ENCODE measurements at regions not wholly inside any gene's neighbourhood (a gene's known extent, or its start where the extent isn't known, plus 50 kb on each side); places are given as distances from the start of the nearest gene placed in this dataset.

DNA sequence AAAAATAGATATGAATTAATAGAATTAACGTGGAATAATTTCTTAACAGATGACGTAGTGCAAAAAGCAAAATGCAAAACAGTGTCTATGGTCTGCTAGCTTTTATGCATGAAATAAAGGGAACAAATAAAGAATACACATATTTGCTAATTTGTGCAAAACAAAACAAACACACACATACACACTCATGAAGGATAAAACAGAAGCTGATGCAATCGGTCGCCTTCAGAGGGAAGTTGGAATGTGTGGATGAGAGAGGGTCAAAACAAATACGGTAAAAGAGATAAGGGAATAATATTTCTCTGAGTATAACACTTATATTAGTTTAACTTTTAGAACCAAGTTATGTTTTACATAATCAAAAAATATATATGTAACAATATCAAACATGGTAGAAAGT is 1160.9 kb upstream of the PCDH9 start:
- Histone ChIP-seq H3K27me3 (no peaks in the 10 kb centered on the region), H3K4me3 (ENCODE audit: low read depth, low read length) (no peak overlapping the region), H3K4me1 (peaks cover 11% of the 10 kb centered on the region), H3K36me3 (no peaks in the 10 kb centered on the region), H3K9me3 (no peaks in the 10 kb centered on the region)
- TF ChIP-seq, protein P1, sequence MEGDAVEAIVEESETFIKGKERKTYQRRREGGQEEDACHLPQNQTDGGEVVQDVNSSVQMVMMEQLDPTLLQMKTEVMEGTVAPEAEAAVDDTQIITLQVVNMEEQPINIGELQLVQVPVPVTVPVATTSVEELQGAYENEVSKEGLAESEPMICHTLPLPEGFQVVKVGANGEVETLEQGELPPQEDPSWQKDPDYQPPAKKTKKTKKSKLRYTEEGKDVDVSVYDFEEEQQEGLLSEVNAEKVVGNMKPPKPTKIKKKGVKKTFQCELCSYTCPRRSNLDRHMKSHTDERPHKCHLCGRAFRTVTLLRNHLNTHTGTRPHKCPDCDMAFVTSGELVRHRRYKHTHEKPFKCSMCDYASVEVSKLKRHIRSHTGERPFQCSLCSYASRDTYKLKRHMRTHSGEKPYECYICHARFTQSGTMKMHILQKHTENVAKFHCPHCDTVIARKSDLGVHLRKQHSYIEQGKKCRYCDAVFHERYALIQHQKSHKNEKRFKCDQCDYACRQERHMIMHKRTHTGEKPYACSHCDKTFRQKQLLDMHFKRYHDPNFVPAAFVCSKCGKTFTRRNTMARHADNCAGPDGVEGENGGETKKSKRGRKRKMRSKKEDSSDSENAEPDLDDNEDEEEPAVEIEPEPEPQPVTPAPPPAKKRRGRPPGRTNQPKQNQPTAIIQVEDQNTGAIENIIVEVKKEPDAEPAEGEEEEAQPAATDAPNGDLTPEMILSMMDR (IDR thresholded peaks at IDR 0.05; ENCODE audit: low read depth, low read length), result no peak
- no peak for DNase-seq

DNA sequence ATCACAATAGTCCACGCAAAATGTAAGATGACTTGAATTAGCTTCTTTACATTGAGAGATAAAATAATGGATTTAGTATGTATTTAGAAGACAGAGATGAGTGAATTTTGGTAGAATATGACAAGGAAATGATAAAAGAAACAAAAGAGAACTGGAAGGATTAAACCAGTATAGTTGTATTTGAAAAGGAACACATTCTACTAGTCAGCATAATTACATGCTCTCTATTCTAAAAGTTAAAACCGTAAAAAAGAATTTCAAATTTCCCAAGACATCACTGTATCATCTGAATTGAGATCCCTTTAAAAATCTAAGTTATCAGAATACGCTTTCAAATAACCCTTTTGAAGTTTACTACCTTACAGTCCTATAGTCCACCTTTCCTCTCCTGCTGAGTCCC is 1156.7 kb upstream of the PCDH9 start:
- DNase-seq, result no peak
- Histone ChIP-seq H3K4me1 (no peaks in the 10 kb centered on the region), H3K36me3 (no peaks in the 10 kb centered on the region), H3K9me3 (no peaks in the 10 kb centered on the region), H3K4me3 (ENCODE audit: low read depth, low read length) (no peak overlapping the region), H3K27me3 (no peaks in the 10 kb centered on the region)
- TF ChIP-seq, protein P1 (IDR thresholded peaks at IDR 0.05; ENCODE audit: low read depth, low read length), result no peak

DNA sequence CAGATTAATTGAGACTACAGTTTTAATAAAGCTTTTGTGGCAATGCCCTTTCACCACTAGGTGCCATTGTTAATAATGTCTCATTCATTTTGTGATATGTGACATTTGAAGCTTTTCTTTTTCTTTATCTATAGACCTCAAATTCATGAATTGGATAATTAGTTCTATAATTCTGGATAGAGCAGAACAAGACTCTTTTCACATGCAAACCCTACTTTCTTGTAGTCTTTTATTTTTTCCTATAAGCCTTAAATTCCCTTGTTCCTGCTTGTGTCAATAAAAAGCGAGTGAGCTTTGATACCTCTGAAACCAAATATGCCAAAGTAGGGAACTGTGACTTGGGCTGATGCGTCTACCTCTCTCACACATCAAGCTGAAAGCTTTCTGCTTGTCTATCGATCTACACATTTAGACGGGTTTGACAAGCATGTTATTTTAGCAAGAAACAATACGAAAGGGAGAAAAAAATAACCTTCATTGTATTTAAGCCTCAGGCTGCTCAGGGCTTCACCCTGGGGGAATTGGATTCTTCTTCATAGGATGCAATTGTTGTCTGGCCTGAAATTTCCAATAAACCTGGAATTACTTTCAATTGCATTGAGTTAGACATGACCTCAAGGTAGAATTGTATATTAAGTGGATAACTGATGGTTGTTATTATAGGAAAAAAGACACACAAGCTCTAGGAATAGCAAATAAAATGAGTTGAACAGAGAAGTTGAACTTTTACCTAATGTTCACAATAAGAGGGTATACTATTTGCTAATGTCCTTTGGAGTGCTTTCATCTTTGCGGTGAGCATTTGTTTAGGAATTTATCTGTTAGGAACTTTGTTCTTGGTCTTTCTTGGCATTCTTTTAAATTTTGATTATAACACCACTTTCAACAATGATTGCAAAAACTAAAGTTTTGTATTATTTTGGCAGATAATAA is 1150.2 kb upstream of the PCDH9 start:
- Histone ChIP-seq H3K36me3 (no peaks in the 10 kb centered on the region), H3K27me3 (no peaks in the 10 kb centered on the region), H3K9me3 (no peaks in the 10 kb centered on the region), H3K4me3 (ENCODE audit: low read depth, low read length) (no peak overlapping the region), H3K4me1 (no peaks in the 10 kb centered on the region)
- TF ChIP-seq, protein P1 (IDR thresholded peaks at IDR 0.05; ENCODE audit: low read depth, low read length), result no peak
- no peak for DNase-seq

DNA sequence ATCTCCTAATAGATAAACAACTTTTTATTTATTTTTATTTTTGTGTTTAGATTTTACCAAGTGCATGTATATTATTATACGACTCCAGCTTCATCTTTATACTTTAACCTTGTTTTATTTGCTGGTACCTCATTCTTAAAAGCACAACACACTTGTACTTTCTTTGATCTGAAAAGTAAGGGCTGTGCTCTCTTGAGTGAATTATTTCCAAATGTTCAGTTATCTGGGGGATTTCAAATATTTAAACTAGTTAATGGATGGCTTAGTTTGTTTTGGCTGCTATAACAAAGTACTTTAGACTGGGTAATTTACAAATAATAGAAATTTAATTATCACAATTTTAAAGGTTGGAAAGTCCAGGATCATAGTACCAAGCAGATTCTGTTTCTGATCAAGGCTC is 1148.2 kb upstream of the PCDH9 start:
- Histone ChIP-seq H3K27me3 (no peaks in the 10 kb centered on the region), H3K36me3 (no peaks in the 10 kb centered on the region), H3K4me3 (ENCODE audit: low read depth, low read length) (no peak overlapping the region), H3K9me3 (no peaks in the 10 kb centered on the region), H3K4me1 (peaks cover 4% of the 10 kb centered on the region; the same call in 1 of the 2 replicates)
- no peak for DNase-seq
- TF ChIP-seq, protein P1 (IDR thresholded peaks at IDR 0.05; ENCODE audit: low read depth, low read length), result no peak

DNA sequence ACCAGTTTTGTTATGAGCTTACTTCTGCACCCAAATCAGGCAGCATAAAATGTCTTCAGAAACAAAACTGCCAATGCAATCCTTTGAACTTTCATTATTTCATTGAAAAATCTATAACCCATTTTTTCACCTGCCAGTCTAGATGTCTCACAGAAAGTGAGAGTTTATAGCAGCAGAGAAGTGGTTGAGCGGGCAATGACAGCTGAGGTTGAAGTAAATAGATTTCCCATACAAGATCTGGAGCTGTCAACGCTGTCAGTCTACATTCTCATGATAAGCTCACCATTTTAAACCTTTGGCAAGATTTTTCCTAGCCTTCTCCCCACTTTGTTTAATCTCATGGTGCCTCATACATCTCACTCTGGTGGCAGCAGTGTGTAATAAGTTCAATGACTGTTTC is 1144.9 kb upstream of the PCDH9 start:
- Histone ChIP-seq H3K9me3 (no peaks in the 10 kb centered on the region), H3K27me3 (no peaks in the 10 kb centered on the region), H3K36me3 (no peaks in the 10 kb centered on the region), H3K4me1 (peaks cover 4% of the 10 kb centered on the region; the same call in 1 of the 2 replicates), H3K4me3 (ENCODE audit: low read depth, low read length) (no peak overlapping the region)
- no peak for DNase-seq
- TF ChIP-seq, protein P1 (IDR thresholded peaks at IDR 0.05; ENCODE audit: low read depth, low read length), result no peak

DNA sequence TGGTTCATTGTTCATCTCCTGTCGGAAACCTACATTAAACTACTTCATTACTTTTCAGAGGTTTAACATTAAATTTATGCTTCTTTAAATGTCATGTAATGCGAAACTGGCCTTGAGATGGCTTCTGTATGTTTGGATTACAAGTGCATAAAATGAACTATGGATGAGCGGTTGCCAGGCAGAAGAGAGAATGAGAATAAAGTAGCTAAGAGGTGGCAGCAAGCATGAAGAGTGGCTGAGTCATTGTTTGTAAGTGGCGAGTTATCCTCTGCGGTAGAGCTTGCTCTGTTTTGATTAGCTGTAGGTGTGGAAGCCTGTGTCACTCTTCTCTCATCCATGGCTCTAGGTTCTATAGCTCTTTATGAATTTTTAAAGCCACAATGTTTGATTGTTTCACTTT is 1139.6 kb upstream of the PCDH9 start:
- Histone ChIP-seq H3K9me3 (no peaks in the 10 kb centered on the region), H3K4me3 (ENCODE audit: low read depth, low read length) (no peak overlapping the region), H3K27me3 (no peaks in the 10 kb centered on the region), H3K36me3 (no peaks in the 10 kb centered on the region), H3K4me1 (peaks cover 4% of the 10 kb centered on the region; the same call in 1 of the 2 replicates)
- DNase-seq, result no peak
- TF ChIP-seq, protein P1 (IDR thresholded peaks at IDR 0.05; ENCODE audit: low read depth, low read length), result no peak
